ENCODE measurements at regions not wholly inside any gene's neighbourhood (a gene's known extent, or its start where the extent isn't known, plus 50 kb on each side); places are given as distances from the start of the nearest gene placed in this dataset.

GRCh38 chr6:120489941-120490340 is 844.3 kb downstream of the TBC1D32 start:
- Histone ChIP-seq H3K9me3 (ENCODE audit: control insufficient read depth, low read depth, low read length) (no peaks in the 10 kb centered on the region), H3K36me3 (ENCODE audit: control insufficient read depth in 2 of 2, extremely low read depth in 1 of 2, insufficient read depth in 2 of 2, low read length in 2 of 2) (no peaks in the 10 kb centered on the region), H3K27ac (ENCODE audit: control insufficient read depth, insufficient read depth, low read length) (no peak overlapping the region), H2AFZ (ENCODE audit: control insufficient read depth, low read length) (no peak overlapping the region), H3K9ac (ENCODE audit: control insufficient read depth, extremely low read depth, insufficient read depth, low read length) (no peak overlapping the region), H3K4me3 (ENCODE audit: control insufficient read depth in 2 of 3, extremely low read depth in 1 of 3, insufficient read depth in 2 of 3, low read depth in 1 of 3, low read length in 3 of 3) (no peak overlapping the region), H3K27me3 (ENCODE audit: control insufficient read depth, extremely low read depth, insufficient read depth, low read length) (no peaks in the 10 kb centered on the region), H4K20me1 (ENCODE audit: control insufficient read depth, extremely low read depth, insufficient read depth, low read length) (no peaks in the 10 kb centered on the region), H3K79me2 (ENCODE audit: control insufficient read depth, insufficient read depth, low read length) (no peaks in the 10 kb centered on the region), H3K4me1 (ENCODE audit: control insufficient read depth, extremely low read depth, insufficient read depth, low read length) (no peaks in the 10 kb centered on the region), H3K9me1 (ENCODE audit: control insufficient read depth, extremely low read depth, insufficient read depth, low read length) (no peaks in the 10 kb centered on the region), H3K4me2 (ENCODE audit: control insufficient read depth, extremely low read depth, insufficient read depth, low read depth, low read length) (no peak overlapping the region)
- dilution Hi-C loops (cut with MboI; ENCODE audit: extremely low pct_ligation_motif_present, low sequenced_read_pairs) = no loop called here
- DNase-seq (ENCODE audit: low read depth, low spot score) (no peak), FAIRE-seq (no peak)
- TF ChIP-seq EZH2 (IDR thresholded peaks at IDR 0.05; ENCODE audit: low read length) = no peak
- TF ChIP-seq, protein P1, sequence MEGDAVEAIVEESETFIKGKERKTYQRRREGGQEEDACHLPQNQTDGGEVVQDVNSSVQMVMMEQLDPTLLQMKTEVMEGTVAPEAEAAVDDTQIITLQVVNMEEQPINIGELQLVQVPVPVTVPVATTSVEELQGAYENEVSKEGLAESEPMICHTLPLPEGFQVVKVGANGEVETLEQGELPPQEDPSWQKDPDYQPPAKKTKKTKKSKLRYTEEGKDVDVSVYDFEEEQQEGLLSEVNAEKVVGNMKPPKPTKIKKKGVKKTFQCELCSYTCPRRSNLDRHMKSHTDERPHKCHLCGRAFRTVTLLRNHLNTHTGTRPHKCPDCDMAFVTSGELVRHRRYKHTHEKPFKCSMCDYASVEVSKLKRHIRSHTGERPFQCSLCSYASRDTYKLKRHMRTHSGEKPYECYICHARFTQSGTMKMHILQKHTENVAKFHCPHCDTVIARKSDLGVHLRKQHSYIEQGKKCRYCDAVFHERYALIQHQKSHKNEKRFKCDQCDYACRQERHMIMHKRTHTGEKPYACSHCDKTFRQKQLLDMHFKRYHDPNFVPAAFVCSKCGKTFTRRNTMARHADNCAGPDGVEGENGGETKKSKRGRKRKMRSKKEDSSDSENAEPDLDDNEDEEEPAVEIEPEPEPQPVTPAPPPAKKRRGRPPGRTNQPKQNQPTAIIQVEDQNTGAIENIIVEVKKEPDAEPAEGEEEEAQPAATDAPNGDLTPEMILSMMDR (optimal IDR thresholded peaks at IDR 0.05 in 1 of 3, IDR thresholded peaks at IDR 0.05 in 1 of 3, conservative IDR thresholded peaks at IDR 0.05 in 1 of 3; ENCODE audit: extremely low read depth in 1 of 3, insufficient read depth in 2 of 3, low read length in 3 of 3) = no peak

- Histone ChIP-seq H3K9me3 (ENCODE audit: control insufficient read depth, low read depth, low read length) (no peaks in the 10 kb centered on the region), H3K4me1 (ENCODE audit: control insufficient read depth, extremely low read depth, insufficient read depth, low read length) (no peaks in the 10 kb centered on the region), H3K27me3 (ENCODE audit: control insufficient read depth, extremely low read depth, insufficient read depth, low read length) (no peaks in the 10 kb centered on the region), H3K9ac (ENCODE audit: control insufficient read depth, extremely low read depth, insufficient read depth, low read length) (no peak overlapping the region), H2AFZ (ENCODE audit: control insufficient read depth, low read length) (no peak overlapping the region), H3K9me1 (ENCODE audit: control insufficient read depth, extremely low read depth, insufficient read depth, low read length) (no peaks in the 10 kb centered on the region), H3K36me3 (ENCODE audit: control insufficient read depth in 2 of 2, extremely low read depth in 1 of 2, insufficient read depth in 2 of 2, low read length in 2 of 2) (no peaks in the 10 kb centered on the region), H3K27ac (ENCODE audit: control insufficient read depth, insufficient read depth, low read length) (no peak overlapping the region), H3K79me2 (ENCODE audit: control insufficient read depth, insufficient read depth, low read length) (no peaks in the 10 kb centered on the region), H3K4me2 (ENCODE audit: control insufficient read depth, extremely low read depth, insufficient read depth, low read depth, low read length) (no peak overlapping the region), H4K20me1 (ENCODE audit: control insufficient read depth, extremely low read depth, insufficient read depth, low read length) (no peaks in the 10 kb centered on the region), H3K4me3 (ENCODE audit: control insufficient read depth in 2 of 3, extremely low read depth in 1 of 3, insufficient read depth in 2 of 3, low read depth in 1 of 3, low read length in 3 of 3) (no peak overlapping the region)
- dilution Hi-C loops (cut with MboI; ENCODE audit: extremely low pct_ligation_motif_present, low sequenced_read_pairs) = no loop called here
- DNase-seq (ENCODE audit: low read depth, low spot score) (no peak), FAIRE-seq (no peak)
- TF ChIP-seq, protein P1 (optimal IDR thresholded peaks at IDR 0.05 in 1 of 3, IDR thresholded peaks at IDR 0.05 in 1 of 3, conservative IDR thresholded peaks at IDR 0.05 in 1 of 3; ENCODE audit: extremely low read depth in 1 of 3, insufficient read depth in 2 of 3, low read length in 3 of 3) = no peak
- no peak for TF ChIP-seq EZH2 (IDR thresholded peaks at IDR 0.05; ENCODE audit: low read length)
These were observed 850.1 kb downstream of the TBC1D32 start for GRCh38 chr6:120484146-120484545.

All from keratinocyte (primary cell).